Chondrocyte (in vitro differentiated cells): ENCODE measurements at regions not wholly inside any gene's neighbourhood (a gene's known extent, or its start where the extent isn't known, plus 50 kb on each side); places are given as distances from the start of the nearest gene placed in this dataset.

Experiments
- DNase-seq: peaks from one replicate; pipeline ENCODE4 v3.0.0; 2021; ENCODE audit warnings: mixed read lengths, low spot score
- H3K27ac Mint-ChIP-seq: one replicate; pipeline ENCODE4 v1.8.0; 2021; ENCODE audit warnings: mild to moderate bottlenecking, moderate library complexity, mixed read lengths; ENCODE audit not compliant: unreplicated experiment
- H3K27me3 Mint-ChIP-seq: 2 replicates; pipeline ENCODE4 v1.8.0; 2021; ENCODE audit warnings: low read depth, mixed read lengths
- H3K36me3 Mint-ChIP-seq: 2 replicates; pipeline ENCODE4 v1.8.0; 2021; ENCODE audit warnings: low read depth, mixed read lengths
- H3K4me1 Mint-ChIP-seq: 2 replicates; pipeline ENCODE4 v1.8.0; 2021; ENCODE audit warnings: low read depth, mild to moderate bottlenecking, mixed read lengths
- H3K4me3 Mint-ChIP-seq: one replicate; pipeline ENCODE4 v1.8.0; 2021; ENCODE audit warnings: mild to moderate bottlenecking, moderate library complexity, mixed read lengths; ENCODE audit not compliant: unreplicated experiment
- H3K9me3 Mint-ChIP-seq: 2 replicates; pipeline ENCODE4 v1.8.0; 2021; ENCODE audit warnings: low read depth, mixed read lengths
- TF ChIP-seq, protein P1 (sequence below): fragments of 200-600 bp; sonication (generic); IDR thresholded peaks from 2 replicates; pipeline ENCODE4 v1.5.0; 2021; ENCODE audit warnings: antibody characterized with exemption, mild to moderate bottlenecking, moderate library complexity

DNA sequence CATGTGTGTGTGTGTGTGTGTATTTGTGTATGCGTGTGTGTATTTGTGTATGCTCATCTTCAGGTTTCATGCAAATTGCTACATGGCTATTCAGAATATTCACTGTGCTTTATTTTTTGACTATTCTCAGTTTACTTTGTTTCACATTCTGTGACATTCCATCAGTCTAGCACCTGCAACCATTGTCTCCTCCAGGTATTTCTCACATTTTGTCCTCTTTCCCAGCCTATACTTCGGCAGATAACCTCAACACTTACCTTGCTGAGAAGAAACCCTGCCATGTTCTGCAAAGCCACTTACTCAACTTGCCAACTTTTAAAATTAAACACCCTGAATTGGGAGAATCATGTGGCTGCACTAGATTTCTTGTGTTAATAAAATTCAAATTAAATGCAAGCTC lies 135.4 kb upstream of the REG3A start:
- no peaks in the 10 kb centered on the region for H3K27me3 Mint-ChIP-seq
- no peaks in the 10 kb centered on the region for H3K4me1 Mint-ChIP-seq
- no peak overlapping the region for H3K4me3 Mint-ChIP-seq
- DNase-seq, result no peak
- TF ChIP-seq, protein P1, sequence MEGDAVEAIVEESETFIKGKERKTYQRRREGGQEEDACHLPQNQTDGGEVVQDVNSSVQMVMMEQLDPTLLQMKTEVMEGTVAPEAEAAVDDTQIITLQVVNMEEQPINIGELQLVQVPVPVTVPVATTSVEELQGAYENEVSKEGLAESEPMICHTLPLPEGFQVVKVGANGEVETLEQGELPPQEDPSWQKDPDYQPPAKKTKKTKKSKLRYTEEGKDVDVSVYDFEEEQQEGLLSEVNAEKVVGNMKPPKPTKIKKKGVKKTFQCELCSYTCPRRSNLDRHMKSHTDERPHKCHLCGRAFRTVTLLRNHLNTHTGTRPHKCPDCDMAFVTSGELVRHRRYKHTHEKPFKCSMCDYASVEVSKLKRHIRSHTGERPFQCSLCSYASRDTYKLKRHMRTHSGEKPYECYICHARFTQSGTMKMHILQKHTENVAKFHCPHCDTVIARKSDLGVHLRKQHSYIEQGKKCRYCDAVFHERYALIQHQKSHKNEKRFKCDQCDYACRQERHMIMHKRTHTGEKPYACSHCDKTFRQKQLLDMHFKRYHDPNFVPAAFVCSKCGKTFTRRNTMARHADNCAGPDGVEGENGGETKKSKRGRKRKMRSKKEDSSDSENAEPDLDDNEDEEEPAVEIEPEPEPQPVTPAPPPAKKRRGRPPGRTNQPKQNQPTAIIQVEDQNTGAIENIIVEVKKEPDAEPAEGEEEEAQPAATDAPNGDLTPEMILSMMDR, result no peak
- H3K36me3 Mint-ChIP-seq, result no peaks in the 10 kb centered on the region
- H3K27ac Mint-ChIP-seq, result no peak overlapping the region
- H3K9me3 Mint-ChIP-seq, result no peaks in the 10 kb centered on the region

DNA sequence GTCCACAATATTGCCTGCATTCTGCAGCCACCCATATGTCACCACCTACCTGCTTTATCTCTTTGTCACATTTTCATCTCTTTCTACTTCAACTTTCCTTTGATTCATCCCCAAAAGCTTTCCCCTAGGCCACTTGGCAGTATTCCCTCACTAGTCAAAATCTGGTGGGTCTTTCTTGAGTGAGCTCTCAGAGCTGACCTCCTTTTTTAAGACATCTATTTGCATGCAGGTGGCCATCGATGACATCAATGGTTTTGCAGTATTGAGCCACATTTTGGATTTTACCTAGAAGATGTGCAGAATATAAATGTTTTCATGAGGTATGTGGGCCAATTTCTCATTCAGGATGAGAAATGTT lies 133.4 kb upstream of the REG3A start:
- H3K4me1 Mint-ChIP-seq, result no peaks in the 10 kb centered on the region
- TF ChIP-seq, protein P1, result no peak
- H3K27me3 Mint-ChIP-seq, result no peaks in the 10 kb centered on the region
- H3K36me3 Mint-ChIP-seq, result no peaks in the 10 kb centered on the region
- H3K4me3 Mint-ChIP-seq, result no peak overlapping the region
- H3K9me3 Mint-ChIP-seq, result peaks cover 13% of the 10 kb centered on the region
- no peak for DNase-seq
- no peak overlapping the region for H3K27ac Mint-ChIP-seq

DNA sequence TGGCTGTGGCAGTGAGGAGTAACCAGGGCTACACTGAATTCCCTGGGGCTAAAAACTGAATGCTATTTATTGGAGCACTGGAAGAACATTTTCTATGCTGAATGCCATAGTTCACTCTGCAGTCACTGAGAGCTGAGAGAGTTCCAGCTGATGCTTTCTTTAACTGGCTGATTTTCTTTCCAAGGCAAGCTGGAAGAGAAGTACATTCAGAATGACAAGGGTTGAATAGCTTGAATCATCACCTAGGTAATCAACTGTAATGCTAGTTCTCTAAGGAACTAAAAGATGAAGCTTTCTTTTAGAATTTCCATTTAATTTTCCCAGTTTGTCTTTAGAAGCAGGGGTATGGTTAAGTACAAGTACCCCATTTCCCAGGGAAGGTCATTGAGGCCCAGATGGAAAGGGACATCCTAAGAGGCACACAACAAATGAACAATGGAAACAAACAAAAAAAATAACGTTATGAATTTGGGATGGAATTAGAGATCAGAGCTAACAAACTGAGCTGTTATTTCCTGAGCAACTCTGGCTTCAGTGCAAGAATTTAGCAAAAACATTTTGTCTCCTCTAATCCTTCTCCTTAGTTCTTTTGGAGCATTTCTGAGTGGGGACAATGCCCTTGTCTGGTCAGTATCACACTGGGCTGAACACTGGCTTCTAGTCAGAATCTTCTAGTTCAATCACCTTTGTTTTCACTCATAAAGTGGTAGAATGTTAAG lies 132.8 kb upstream of the REG3A start:
- no peaks in the 10 kb centered on the region for H3K4me1 Mint-ChIP-seq
- no peak overlapping the region for H3K4me3 Mint-ChIP-seq
- TF ChIP-seq, protein P1, result no peak
- no peak overlapping the region for H3K27ac Mint-ChIP-seq
- no peaks in the 10 kb centered on the region for H3K27me3 Mint-ChIP-seq
- peaks cover 13% of the 10 kb centered on the region for H3K9me3 Mint-ChIP-seq
- DNase-seq, result no peak
- H3K36me3 Mint-ChIP-seq, result no peaks in the 10 kb centered on the region

DNA sequence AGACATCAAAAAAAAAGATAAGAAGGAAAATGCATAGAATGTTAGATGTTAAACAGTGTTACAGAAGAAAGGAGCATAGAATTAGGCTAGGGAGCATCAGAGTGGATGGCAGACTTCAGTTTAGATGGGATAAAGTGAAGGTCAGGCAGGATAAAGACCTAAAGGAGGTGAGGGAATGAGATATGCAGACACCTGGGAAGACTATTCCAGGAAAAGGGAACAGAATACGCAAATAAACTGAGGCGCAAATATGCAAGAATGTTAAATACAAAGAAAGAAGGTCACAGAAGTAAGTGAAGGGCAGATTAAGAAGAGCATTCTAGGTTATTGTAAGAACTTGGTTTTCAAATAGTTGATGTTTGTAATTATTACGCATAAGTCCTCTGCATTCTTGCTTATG lies 116.3 kb upstream of the REG3A start:
- Mint-ChIP-seq H3K27ac (no peak overlapping the region), H3K27me3 (peaks cover 2% of the 10 kb centered on the region), H3K36me3 (no peaks in the 10 kb centered on the region), H3K4me3 (no peak overlapping the region), H3K9me3 (peaks cover 12% of the 10 kb centered on the region), H3K4me1 (no peaks in the 10 kb centered on the region)
- TF ChIP-seq, protein P1, result no peak
- no peak for DNase-seq

DNA sequence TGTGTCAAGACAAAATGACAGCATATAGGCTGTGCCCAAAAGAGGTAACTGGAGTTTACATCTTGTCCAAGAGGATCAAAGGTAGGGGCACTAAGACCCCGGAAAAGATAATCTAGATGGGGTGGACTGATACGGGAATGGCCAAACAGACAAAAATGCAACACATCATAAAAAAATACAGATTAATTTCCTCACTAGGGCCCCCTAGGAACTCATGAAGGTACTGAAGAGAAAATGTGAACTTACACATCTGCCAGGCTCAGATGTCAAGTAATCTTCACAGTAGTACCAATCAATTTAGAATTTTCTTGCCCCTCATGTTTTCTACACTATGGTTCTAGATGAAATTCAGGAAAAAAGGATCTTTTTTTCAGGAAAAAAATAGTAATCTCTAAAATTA lies 115.6 kb upstream of the REG3A start:
- no peaks in the 10 kb centered on the region for H3K4me1 Mint-ChIP-seq
- H3K4me3 Mint-ChIP-seq, result no peak overlapping the region
- H3K36me3 Mint-ChIP-seq, result no peaks in the 10 kb centered on the region
- DNase-seq, result no peak
- TF ChIP-seq, protein P1, result no peak
- peaks cover 2% of the 10 kb centered on the region for H3K27me3 Mint-ChIP-seq
- peaks cover 14% of the 10 kb centered on the region for H3K9me3 Mint-ChIP-seq
- no peak overlapping the region for H3K27ac Mint-ChIP-seq
